ENCODE measurements at regions not wholly inside any gene's neighbourhood (a gene's known extent, or its start where the extent isn't known, plus 50 kb on each side); places are given as distances from the start of the nearest gene placed in this dataset.

DNA sequence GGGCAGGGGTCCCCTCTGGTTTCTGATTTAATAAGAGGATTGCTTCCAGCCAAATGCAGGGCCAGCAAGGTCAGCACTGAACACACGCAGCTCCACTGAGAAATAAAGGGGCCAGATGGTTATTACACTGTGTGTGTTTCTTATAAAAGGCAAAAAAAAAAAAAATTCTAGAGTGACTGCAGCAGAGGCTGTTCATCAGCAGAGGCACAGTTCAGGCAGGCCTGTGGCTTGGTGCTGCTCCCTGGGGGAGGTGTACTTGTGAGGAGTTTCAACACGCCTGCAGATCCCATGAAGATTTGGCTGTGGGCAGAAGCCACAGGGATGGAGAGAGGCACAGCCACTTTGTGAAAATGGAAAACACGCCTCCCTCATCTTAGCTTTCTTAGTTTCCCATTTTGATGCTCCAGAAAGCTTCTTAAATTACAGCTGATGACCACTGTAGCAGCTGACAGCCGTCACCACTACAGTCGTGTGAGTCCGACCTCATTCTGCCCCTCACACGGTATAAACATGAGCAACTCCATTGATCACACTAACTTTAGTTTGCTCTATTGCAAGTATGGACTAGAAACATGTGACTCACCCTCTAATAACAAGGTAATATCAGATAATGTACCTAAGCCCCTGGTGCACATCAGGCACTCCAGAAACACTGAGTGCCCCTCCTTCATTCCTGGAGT, 726.5 kb upstream of the RAB6C start:
- no peak for DNase-seq (ENCODE audit: low read depth)

- DNase-seq (ENCODE audit: low read depth): no peak
Measured at GRCh38 chr2:129253461-129253812, 726.0 kb upstream of the RAB6C start.

DNA sequence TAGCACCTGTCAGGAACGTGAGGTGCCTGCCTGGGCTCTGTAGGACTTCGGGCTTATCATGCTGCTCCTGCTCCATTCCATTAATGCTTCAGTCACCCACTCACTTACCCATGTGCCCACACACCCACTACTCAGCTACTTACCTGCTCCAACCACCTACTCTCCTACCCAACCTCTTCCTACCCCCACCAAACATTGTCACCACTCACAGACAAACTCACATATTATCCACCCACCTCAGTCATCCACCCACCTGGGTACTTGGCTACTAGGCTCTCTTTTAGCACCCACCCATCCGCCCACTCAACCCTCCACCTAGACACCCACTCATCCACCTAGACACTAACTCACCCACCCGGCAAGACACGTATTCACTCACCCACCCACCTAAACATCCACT, 724.7 kb upstream of the RAB6C start:
- DNase-seq (ENCODE audit: low read depth): no peak

DNA sequence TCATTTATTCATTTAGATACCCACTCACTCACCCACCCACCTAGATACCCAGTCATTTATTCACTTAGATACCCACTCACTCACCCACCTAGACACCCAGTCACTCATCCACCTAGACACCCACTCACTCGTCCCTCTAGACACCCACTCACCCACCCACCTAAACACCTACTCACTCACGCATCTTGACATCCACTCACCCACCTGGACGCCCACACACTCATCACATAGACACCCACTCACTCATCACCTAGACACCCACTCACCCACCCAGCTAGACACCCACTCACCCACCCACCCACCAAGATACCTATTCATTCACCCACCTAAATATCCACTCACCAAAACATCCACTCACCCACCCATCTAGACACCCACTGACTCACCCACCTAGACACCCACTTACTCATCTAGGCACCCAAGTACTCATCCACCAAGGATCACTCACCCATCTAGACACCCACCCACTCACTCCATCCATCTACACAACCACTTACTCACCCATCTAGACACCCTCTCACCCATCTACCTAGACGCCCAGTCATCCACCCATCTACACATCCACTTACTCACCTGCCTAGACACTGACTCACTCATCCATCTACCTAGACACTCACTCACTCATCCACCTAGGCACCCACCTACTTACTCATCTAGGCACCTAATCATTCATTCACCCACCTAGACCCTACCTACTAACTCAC, 723.7 kb upstream of the RAB6C start:
- no peak for DNase-seq (ENCODE audit: low read depth)

- no peak for DNase-seq (ENCODE audit: low read depth)
Measured at GRCh38 chr2:129256642-129257041, 722.8 kb upstream of the RAB6C start.

- no peak for DNase-seq (ENCODE audit: low read depth)
Measured at GRCh38 chr2:129262934-129263333, 716.5 kb upstream of the RAB6C start.

- no peak for DNase-seq (ENCODE audit: low read depth)
Measured at GRCh38 chr2:129263939-129264338, 715.5 kb upstream of the RAB6C start.

- no peak for DNase-seq (ENCODE audit: low read depth)
Measured at GRCh38 chr2:129267559-129267958, 711.9 kb upstream of the RAB6C start.

- no peak for DNase-seq (ENCODE audit: low read depth)
Measured at GRCh38 chr2:129273266-129274037, 706.0 kb upstream of the RAB6C start.

- DNase-seq (ENCODE audit: low read depth): no peak
Measured at GRCh38 chr2:129274038-129274415, 705.4 kb upstream of the RAB6C start.

DNA sequence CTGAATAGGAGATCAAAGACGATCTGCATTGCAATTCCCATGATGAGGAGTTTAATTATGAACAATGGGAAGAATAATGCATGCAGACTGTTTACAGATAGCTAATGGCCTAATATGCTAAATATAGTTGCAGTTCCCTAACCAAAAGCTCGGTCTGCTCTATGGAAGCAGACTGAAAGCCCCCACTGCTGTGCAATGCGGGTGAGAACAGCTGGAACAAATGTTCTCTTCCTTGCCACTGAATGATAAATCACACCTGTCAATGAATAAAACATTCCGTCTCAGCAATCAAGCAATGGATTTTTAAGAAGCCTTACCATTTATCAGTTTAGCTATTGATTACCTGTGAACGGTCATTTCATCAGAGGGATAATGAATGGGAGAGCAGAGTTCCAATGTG, 704.5 kb upstream of the RAB6C start:
- DNase-seq (ENCODE audit: low read depth): no peak

DNA sequence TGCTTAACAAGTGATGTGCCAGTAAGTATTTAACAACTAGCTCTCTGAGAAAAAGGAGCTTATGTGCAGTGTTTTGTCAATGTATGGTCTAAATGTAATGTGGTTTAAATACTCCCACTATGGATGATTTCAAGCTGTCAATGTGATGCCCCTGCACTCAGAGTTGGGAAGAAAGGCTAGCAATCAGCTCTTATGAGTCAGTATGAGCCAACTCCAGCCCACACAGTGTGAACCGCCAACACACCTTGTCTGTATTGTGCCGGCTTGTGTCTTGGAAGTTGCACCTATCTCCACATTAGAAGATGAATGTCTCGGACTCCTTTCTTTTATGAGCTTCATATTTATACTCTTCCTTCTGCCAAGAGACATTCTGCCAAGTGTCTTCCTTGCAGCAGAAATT, 703.8 kb upstream of the RAB6C start:
- DNase-seq (ENCODE audit: low read depth): no peak

DNA sequence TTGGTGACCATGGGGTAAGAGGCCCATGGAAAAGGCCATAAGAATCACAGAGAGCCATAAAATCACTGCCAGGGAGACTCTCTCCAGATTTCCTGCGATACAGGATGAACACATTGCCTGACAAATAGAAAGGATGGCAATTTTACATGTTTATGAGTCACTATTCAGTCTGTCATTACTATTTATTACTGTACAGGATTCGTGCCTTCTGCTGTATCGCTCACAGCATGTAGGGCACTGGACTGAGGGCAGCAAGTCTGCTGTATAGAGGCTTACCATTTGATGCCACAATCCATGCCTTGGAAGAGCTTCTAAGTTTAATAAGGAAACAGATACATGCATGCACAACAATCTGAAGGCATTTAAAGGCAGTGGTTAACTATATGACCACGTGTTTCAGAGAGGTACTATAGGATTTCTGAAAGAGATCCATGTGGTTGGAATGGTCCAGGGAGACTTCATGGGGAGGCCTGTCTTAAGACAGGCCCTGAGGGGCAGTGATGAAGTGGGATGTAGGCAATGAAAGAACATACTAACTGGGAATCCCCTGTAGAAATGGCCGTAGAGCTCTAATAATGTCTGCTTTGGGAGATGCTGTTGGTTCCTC, 702.4 kb upstream of the RAB6C start:
- no peak for DNase-seq (ENCODE audit: low read depth)

DNA sequence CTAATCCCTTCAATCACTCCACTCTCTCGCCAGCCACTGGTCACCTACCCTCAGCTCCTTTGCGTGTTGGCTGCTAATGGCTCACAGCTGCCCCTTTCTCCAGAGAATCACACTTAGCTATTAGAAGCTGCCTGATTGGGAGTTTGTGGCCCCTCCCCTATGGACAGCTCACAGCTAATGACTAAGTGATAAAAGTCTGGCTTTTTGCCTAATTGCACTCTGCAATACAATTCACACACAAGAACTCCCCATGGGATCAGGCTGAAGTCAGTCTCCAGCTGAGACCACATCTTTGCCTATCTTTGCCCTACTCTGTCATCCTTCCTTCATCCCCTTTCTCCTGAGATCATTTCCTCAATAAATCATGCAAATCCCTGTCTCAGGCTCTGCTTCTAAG, 701.9 kb upstream of the RAB6C start:
- no peak for DNase-seq (ENCODE audit: low read depth)

- no peak for DNase-seq (ENCODE audit: low read depth)
Measured at GRCh38 chr2:129281791-129282530, 697.5 kb upstream of the RAB6C start.

- no peak for DNase-seq (ENCODE audit: low read depth)
Measured at GRCh38 chr2:129285012-129285411, 694.5 kb upstream of the RAB6C start.

GRCh38 chr2:129293326-129293725, 686.1 kb upstream of the RAB6C start:
- no peak for DNase-seq (ENCODE audit: low read depth)

GRCh38 chr2:129296396-129296795, 683.1 kb upstream of the RAB6C start:
- DNase-seq (ENCODE audit: low read depth): no peak

GRCh38 chr2:129296806-129297205, 682.7 kb upstream of the RAB6C start:
- DNase-seq (ENCODE audit: low read depth): no peak

DNA sequence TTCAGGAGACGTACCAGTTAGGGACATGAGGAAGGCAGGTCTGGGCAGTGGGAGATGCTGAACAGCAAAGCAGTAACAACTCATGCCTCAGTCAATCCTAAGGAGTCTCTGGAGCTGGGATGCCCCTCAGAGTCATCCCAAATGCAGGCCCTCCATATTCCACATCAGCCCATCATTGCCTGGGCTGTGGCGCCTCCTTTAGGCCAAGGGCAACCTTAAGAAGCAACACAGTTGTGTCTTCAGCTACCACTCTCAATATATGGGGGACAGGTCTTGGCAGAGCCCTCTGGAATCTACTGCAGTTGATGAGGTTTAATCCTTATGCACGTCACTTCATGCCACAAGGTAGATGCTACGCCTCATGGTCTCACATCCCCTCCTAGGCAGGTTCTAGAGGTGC, 682.0 kb upstream of the RAB6C start:
- no peak for DNase-seq (ENCODE audit: low read depth)

GRCh38 chr2:129299338-129299737, 680.1 kb upstream of the RAB6C start:
- no peak for DNase-seq (ENCODE audit: low read depth)

DNA sequence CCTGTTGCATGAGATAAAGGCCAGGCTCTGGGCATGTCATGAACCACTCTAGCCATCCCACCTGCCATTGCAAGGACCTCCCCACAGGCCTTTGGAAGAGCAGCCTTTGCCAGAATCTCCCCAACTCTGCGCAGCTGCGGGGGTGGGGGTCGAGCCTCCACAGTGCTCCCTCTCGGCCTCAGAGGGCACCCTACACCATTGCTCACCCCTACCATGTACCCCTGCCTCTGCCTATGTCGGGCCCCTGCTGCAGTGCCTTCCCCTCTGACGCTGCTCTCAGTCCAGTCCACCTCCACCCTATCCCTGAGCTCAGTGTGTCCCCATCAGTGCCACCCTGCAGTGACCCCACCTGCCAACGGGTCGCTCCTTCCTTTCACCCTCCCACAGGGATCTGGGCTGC, 679.7 kb upstream of the RAB6C start:
- DNase-seq (ENCODE audit: low read depth): no peak
